IMR-90 (cell line): ENCODE measurements at regions not wholly inside any gene's neighbourhood (a gene's known extent, or its start where the extent isn't known, plus 50 kb on each side); places are given as distances from the start of the nearest gene placed in this dataset.

ENCODE experiments used
- ATAC-seq: fragments of 200-7000 bp; cut with Tn5 transposase; 2 replicates; pipeline ENCODE4 v1.9.1; 2020; ENCODE audit warnings: low read depth, mild to moderate bottlenecking, moderate library complexity
- BruUV-seq: library from RNA; stranded (reverse); fragments of 400-500 nt; replicated peaks from 2 replicates; lab custom pipeline; 2021; lab: Mats Ljungman, UMichigan
- CTCF ChIA-PET: fragments of 300-600 bp; formaldehyde crosslinking; extraction: SDS; loops from one replicate; lab custom pipeline; 2021; ENCODE audit warnings: antibody characterized with exemption; lab: Yijun Ruan, JAX
- POLR2A ChIA-PET: fragments of 300-600 bp; sonication (Branson Sonifier 250); formaldehyde crosslinking; loops from one replicate; lab custom pipeline; 2022; ENCODE audit warnings: antibody characterized with exemption; ENCODE audit not compliant: unreplicated experiment; lab: Charles Lee
- DNase-seq: peaks from one replicate; pipeline ENCODE4 v3.0.0; 2013
- H2AFZ ChIP-seq: replicated peaks from 2 replicates; pipeline ENCODE3; 2013; ENCODE audit warnings: low read length, mild to moderate bottlenecking; ENCODE audit not compliant: poor library complexity
- H2AK5ac ChIP-seq: 2 replicates; pipeline ENCODE4 v1.6.1; 2013; ENCODE audit warnings: low read depth, low read length, inconsistent platforms
- H2AK9ac ChIP-seq: replicated peaks from 2 replicates; pipeline ENCODE3; 2013; ENCODE audit warnings: mild to moderate bottlenecking, low read depth, low read length, moderate library complexity; ENCODE audit not compliant: poor library complexity
- H2BK120ac ChIP-seq: 2 replicates; pipeline ENCODE4 v1.6.1; 2013; ENCODE audit warnings: low read depth, low read length, inconsistent platforms
- H2BK15ac ChIP-seq: 3 replicates; pipeline ENCODE4 v1.6.1; 2013; ENCODE audit warnings: low read depth, low read length, inconsistent platforms
- H2BK20ac ChIP-seq: 2 replicates; pipeline ENCODE4 v1.6.1; 2013; ENCODE audit warnings: low read depth, mild to moderate bottlenecking, inconsistent platforms, low read length, moderate library complexity
- H2BK5ac ChIP-seq: 2 replicates; pipeline ENCODE4 v1.6.1; 2013; ENCODE audit warnings: mild to moderate bottlenecking, low read depth, low read length, inconsistent platforms; ENCODE audit not compliant: poor library complexity, severe bottlenecking
- H3K14ac ChIP-seq: replicated peaks from 2 replicates; pipeline ENCODE4 v1.6.1; 2013; ENCODE audit warnings: low read depth, low read length, inconsistent platforms
- H3K18ac ChIP-seq: 2 replicates; pipeline ENCODE4 v1.6.1; 2013; ENCODE audit warnings: low read depth, low read length, control low read depth
- H3K23ac ChIP-seq: 2 replicates; pipeline ENCODE4 v1.6.1; 2013; ENCODE audit warnings: low read depth, low read length, inconsistent platforms
- H3K27ac ChIP-seq: 2 replicates; pipeline ENCODE4 v1.5.1; 2013; ENCODE audit warnings: mild to moderate bottlenecking, control low read depth, low read length; ENCODE audit not compliant: insufficient read depth
- H3K27me3 ChIP-seq: 2 replicates; pipeline ENCODE4 v1.6.1; 2013; ENCODE audit warnings: low read length; ENCODE audit not compliant: control insufficient read depth, insufficient read depth
- H3K36me3 ChIP-seq: 2 replicates; pipeline ENCODE4 v1.6.1; 2013; ENCODE audit warnings: low read length, mixed read lengths; ENCODE audit not compliant: control insufficient read depth, insufficient read depth
- H3K4ac ChIP-seq: 2 replicates; pipeline ENCODE4 v1.6.1; 2013; ENCODE audit warnings: low read depth, low read length, inconsistent platforms
- H3K4me1 ChIP-seq: 2 replicates; pipeline ENCODE4 v1.6.1; 2013; ENCODE audit warnings: low read length, mixed read lengths; ENCODE audit not compliant: control insufficient read depth, insufficient read depth
- H3K4me2 ChIP-seq: 2 replicates; pipeline ENCODE4 v1.6.1; 2013; ENCODE audit warnings: low read depth, mild to moderate bottlenecking, control low read depth, low read length, moderate library complexity
- H3K4me3 ChIP-seq: 2 replicates; pipeline ENCODE4 v1.5.1; 2013; ENCODE audit warnings: low read depth, mild to moderate bottlenecking, control low read depth, low read length, moderate library complexity; ENCODE audit not compliant: insufficient read depth
- H3K56ac ChIP-seq: 2 replicates; pipeline ENCODE4 v1.6.1; 2013; ENCODE audit warnings: low read length, inconsistent platforms; ENCODE audit not compliant: insufficient read depth; ENCODE audit errors: extremely low read depth
- H3K79me1 ChIP-seq, 2 experiments: 2 replicates each; pipeline ENCODE4 v1.6.1; 2013; ENCODE audit warnings: low read length in 2 of 2, inconsistent platforms in 1 of 2, low read depth in 1 of 2
- H3K9ac ChIP-seq: 2 replicates; pipeline ENCODE4 v1.6.1; 2013; ENCODE audit warnings: low read depth, low read length, control low read depth
- H3K9me1 ChIP-seq: 2 replicates; pipeline ENCODE4 v1.6.1; 2013; ENCODE audit warnings: low read length, inconsistent platforms; ENCODE audit not compliant: insufficient read depth
- H3K9me3 ChIP-seq: 2 replicates; pipeline ENCODE4 v1.6.1; 2013; ENCODE audit warnings: low read length; ENCODE audit not compliant: control insufficient read depth, insufficient read depth
- H4K20me1 ChIP-seq: 2 replicates; pipeline ENCODE4 v1.6.1; 2013; ENCODE audit warnings: low read length, inconsistent platforms; ENCODE audit not compliant: insufficient read depth
- H4K5ac ChIP-seq: 2 replicates; pipeline ENCODE4 v1.6.1; 2013; ENCODE audit warnings: mild to moderate bottlenecking, low read depth, low read length, control low read depth
- H4K8ac ChIP-seq, 2 experiments: 2 replicates each; pipeline ENCODE4 v1.6.1; 2013; ENCODE audit warnings: low read depth in 2 of 2, low read length in 2 of 2, control low read depth in 1 of 2, inconsistent platforms in 1 of 2
- H4K91ac ChIP-seq: 2 replicates; pipeline ENCODE4 v1.6.1; 2013; ENCODE audit warnings: low read depth, low read length, inconsistent platforms; ENCODE audit not compliant: insufficient read depth
- BHLHE40 ChIP-seq: fragments of 150-350 bp; IDR thresholded peaks from 2 replicates; pipeline ENCODE4 v1.6.1; 2016; ENCODE audit warnings: mild to moderate bottlenecking, low read depth, low read length
- CEBPB ChIP-seq: IDR thresholded peaks from 2 replicates; pipeline ENCODE4 v1.6.1; 2012; ENCODE audit warnings: low read depth, low read length, improper control_type of control experiment
- CHD1 ChIP-seq: IDR thresholded peaks from 2 replicates; pipeline ENCODE4 v1.6.1; 2012; ENCODE audit warnings: low read depth, low read length, improper control_type of control experiment
- MAFK ChIP-seq: IDR thresholded peaks from 2 replicates; pipeline ENCODE4 v1.6.1; 2012; ENCODE audit warnings: low read depth, low read length, improper control_type of control experiment
- MAZ ChIP-seq: IDR thresholded peaks from 2 replicates; pipeline ENCODE4 v1.6.1; 2012; ENCODE audit warnings: low read depth, mild to moderate bottlenecking, low read length, improper control_type of control experiment, moderate library complexity, borderline replicate concordance
- POLR2A ChIP-seq: IDR thresholded peaks from 2 replicates; pipeline ENCODE4 v1.6.1; 2012; ENCODE audit warnings: mild to moderate bottlenecking, low read depth, low read length
- RFX5 ChIP-seq: IDR thresholded peaks from 2 replicates; pipeline ENCODE4 v1.8.0; 2012; ENCODE audit warnings: low read depth, mild to moderate bottlenecking, low read length, moderate library complexity
- SMC3 ChIP-seq: fragments of 150-350 bp; IDR thresholded peaks from 2 replicates; pipeline ENCODE4 v1.6.1; 2016; ENCODE audit warnings: low read depth, mild to moderate bottlenecking, antibody characterized with exemption, low read length, moderate library complexity
- dilution Hi-C: fragments of 300-500 bp; cut with HindIII; formaldehyde crosslinking; loops from one replicate; pipeline ENCODE4 v1.14.3; 2018; ENCODE audit warnings: low sequenced_read_pairs; ENCODE audit not compliant: unreplicated experiment
- in situ Hi-C: fragments of 300-500 bp; cut with MboI; formaldehyde crosslinking; loops from 3 replicates; pipeline ENCODE4 v1.14.3; 2019; ENCODE audit warnings: low sequenced_read_pairs, inconsistent platforms, mixed read lengths
- intact Hi-C: fragments of 100-400 bp; cut with micrococcal nuclease; formaldehyde crosslinking; loops from 2 replicates; pipeline ENCODE4 v1.10.0; 2022
- TF ChIP-seq, protein P1 (sequence below): conservative IDR thresholded peaks from 2 replicates; pipeline ENCODE4 v1.5.1; 2012; ENCODE audit warnings: mild to moderate bottlenecking, low read depth, low read length, improper control_type of control experiment

DNA sequence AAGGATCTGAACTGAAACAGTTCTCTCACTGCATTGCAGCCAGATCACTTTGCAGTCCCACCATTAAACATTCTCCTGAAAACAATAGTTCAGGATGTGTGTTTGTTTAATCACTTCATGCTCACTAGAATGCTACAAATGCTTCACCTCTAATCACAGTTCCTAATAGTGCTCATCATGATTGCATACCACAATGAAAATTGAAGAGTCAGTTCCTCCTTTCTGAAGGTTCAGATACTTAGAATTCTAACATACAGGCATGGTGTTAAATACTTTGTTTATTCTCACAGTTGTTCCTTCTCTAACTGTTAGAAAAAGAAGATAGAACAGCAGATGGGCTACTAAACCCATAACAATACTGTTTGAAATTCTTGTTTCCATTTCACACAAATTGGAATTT, 622.3 kb upstream of the ACVR2A start:
- Histone ChIP-seq H3K36me3 (no peaks in the 10 kb centered on the region), H2BK5ac (no peak overlapping the region), H4K8ac (no peak overlapping the region), H3K9me3 (peaks cover 8% of the 10 kb centered on the region; the same call in 1 of the 2 replicates), H3K9me1 (no peaks in the 10 kb centered on the region), H2AK5ac (no peak overlapping the region), H3K23ac (no peak overlapping the region), H3K4me1 (no peaks in the 10 kb centered on the region), H2BK20ac (no peak overlapping the region), H3K18ac (no peak overlapping the region), H3K79me1 (no peaks in the 10 kb centered on the region), H3K4me3 (no peak overlapping the region), H2AK9ac (no peak overlapping the region), H3K56ac (no peak overlapping the region), H3K4me2 (no peak overlapping the region), H2BK15ac (no peak overlapping the region), H3K4ac (no peak overlapping the region), H2BK120ac (no peak overlapping the region), H3K14ac (no peak overlapping the region), H3K9ac (no peak overlapping the region), H4K91ac (no peak overlapping the region), H2AFZ (no peak overlapping the region), H3K27me3 (no peaks in the 10 kb centered on the region), H4K20me1 (no peaks in the 10 kb centered on the region), H3K27ac (no peak overlapping the region), H4K5ac (no peak overlapping the region)
- in situ Hi-C loops (no loop called here), dilution Hi-C loops (no loop called here), intact Hi-C loops (no loop called here)
- POLR2A ChIA-PET: no interaction called here
- no peak for ATAC-seq
- TF ChIP-seq CEBPB: no peak
- no peak for TF ChIP-seq SMC3
- TF ChIP-seq POLR2A: no peak
- no peak for TF ChIP-seq MAFK
- no peak for TF ChIP-seq MAZ
- TF ChIP-seq RFX5: no peak
- TF ChIP-seq, protein P1, sequence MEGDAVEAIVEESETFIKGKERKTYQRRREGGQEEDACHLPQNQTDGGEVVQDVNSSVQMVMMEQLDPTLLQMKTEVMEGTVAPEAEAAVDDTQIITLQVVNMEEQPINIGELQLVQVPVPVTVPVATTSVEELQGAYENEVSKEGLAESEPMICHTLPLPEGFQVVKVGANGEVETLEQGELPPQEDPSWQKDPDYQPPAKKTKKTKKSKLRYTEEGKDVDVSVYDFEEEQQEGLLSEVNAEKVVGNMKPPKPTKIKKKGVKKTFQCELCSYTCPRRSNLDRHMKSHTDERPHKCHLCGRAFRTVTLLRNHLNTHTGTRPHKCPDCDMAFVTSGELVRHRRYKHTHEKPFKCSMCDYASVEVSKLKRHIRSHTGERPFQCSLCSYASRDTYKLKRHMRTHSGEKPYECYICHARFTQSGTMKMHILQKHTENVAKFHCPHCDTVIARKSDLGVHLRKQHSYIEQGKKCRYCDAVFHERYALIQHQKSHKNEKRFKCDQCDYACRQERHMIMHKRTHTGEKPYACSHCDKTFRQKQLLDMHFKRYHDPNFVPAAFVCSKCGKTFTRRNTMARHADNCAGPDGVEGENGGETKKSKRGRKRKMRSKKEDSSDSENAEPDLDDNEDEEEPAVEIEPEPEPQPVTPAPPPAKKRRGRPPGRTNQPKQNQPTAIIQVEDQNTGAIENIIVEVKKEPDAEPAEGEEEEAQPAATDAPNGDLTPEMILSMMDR: no peak
- no peak for TF ChIP-seq BHLHE40
- TF ChIP-seq CHD1: no peak
- no TSS peak for BruUV-seq
- CTCF ChIA-PET: no interaction called here
- no peak for DNase-seq
